ENCODE measurements at regions not wholly inside any gene's neighbourhood (a gene's known extent, or its start where the extent isn't known, plus 50 kb on each side); places are given as distances from the start of the nearest gene placed in this dataset.

DNA sequence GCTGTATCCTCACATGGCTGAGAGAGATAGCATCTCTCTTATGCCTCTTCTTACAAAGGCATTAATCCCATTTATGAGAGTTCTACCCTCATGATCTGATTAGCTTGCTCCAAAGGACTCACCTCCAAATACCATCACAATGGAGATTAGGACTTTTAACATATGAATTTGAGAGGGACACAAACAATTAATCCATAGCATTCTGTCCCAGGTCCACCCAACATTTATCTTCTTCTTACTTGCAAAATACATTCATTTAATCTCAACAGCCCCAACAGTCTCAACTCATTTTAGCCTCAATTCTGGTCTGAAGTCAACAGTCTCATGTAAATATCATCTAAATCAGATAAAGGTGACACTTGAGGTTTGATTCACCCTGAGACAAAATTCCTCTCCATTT is 555.4 kb downstream of the RAB28 start:
- Histone ChIP-seq H3K9me3 (no peaks in the 10 kb centered on the region), H3K4me1 (no peaks in the 10 kb centered on the region), H3K4me3 (no peak overlapping the region), H3K4me2 (no peak overlapping the region), H3K27ac (no peak overlapping the region)
- no peak for TF ChIP-seq HDAC2 (IDR thresholded peaks at IDR 0.05)
- TF ChIP-seq MAX (IDR thresholded peaks at IDR 0.05) = no peak
- no peak for TF ChIP-seq ZC3H11A (IDR thresholded peaks at IDR 0.05)
- ChIA-PET CTCF (no interaction called here), POLR2A (no interaction called here)
- no peak for FAIRE-seq
- ATAC-seq = no peak
- no peak for DNase-seq (ENCODE audit: low read depth in 1 of 2, low spot score in 1 of 2)

- FAIRE-seq (no peak), DNase-seq (ENCODE audit: low read depth in 1 of 2, low spot score in 1 of 2) (no peak), ATAC-seq (no peak)
- ChIA-PET POLR2A (no interaction called here), CTCF (no interaction called here)
- no peaks in the 10 kb centered on the region for H3K4me1 ChIP-seq
- no peak overlapping the region for H3K27ac ChIP-seq
- H3K4me2 ChIP-seq = no peak overlapping the region
- WGBS (ENCODE audit: missing lambda C conversion rate) = 2% methylated on average over 5 of the region's 5 CpGs
- H3K4me3 ChIP-seq = no peak overlapping the region
- no peaks in the 10 kb centered on the region for H3K9me3 ChIP-seq
- TF ChIP-seq JUN (IDR thresholded peaks at IDR 0.05) = no peak
- no peak for TF ChIP-seq EHF (CRISPR knock-in tag; IDR thresholded peaks at IDR 0.05)
- TF ChIP-seq, protein P1, sequence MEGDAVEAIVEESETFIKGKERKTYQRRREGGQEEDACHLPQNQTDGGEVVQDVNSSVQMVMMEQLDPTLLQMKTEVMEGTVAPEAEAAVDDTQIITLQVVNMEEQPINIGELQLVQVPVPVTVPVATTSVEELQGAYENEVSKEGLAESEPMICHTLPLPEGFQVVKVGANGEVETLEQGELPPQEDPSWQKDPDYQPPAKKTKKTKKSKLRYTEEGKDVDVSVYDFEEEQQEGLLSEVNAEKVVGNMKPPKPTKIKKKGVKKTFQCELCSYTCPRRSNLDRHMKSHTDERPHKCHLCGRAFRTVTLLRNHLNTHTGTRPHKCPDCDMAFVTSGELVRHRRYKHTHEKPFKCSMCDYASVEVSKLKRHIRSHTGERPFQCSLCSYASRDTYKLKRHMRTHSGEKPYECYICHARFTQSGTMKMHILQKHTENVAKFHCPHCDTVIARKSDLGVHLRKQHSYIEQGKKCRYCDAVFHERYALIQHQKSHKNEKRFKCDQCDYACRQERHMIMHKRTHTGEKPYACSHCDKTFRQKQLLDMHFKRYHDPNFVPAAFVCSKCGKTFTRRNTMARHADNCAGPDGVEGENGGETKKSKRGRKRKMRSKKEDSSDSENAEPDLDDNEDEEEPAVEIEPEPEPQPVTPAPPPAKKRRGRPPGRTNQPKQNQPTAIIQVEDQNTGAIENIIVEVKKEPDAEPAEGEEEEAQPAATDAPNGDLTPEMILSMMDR (IDR thresholded peaks at IDR 0.05) = no peak
- TF ChIP-seq ZNF302 (CRISPR knock-in tag; IDR thresholded peaks at IDR 0.05) = no peak
- TF ChIP-seq, protein P2, sequence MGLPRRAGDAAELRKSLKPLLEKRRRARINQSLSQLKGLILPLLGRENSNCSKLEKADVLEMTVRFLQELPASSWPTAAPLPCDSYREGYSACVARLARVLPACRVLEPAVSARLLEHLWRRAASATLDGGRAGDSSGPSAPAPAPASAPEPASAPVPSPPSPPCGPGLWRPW (IDR thresholded peaks at IDR 0.05) = no peak
- no peak for TF ChIP-seq ELK1 (IDR thresholded peaks at IDR 0.05; ENCODE audit: low read depth, low read length)
- no peak for TF ChIP-seq NFE2L2 (conservative IDR thresholded peaks at IDR 0.05; ENCODE audit: low read length)
- TF ChIP-seq, protein P3, sequence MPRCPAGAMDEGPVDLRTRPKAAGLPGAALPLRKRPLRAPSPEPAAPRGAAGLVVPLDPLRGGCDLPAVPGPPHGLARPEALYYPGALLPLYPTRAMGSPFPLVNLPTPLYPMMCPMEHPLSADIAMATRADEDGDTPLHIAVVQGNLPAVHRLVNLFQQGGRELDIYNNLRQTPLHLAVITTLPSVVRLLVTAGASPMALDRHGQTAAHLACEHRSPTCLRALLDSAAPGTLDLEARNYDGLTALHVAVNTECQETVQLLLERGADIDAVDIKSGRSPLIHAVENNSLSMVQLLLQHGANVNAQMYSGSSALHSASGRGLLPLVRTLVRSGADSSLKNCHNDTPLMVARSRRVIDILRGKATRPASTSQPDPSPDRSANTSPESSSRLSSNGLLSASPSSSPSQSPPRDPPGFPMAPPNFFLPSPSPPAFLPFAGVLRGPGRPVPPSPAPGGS (IDR thresholded peaks at IDR 0.05) = no peak
- no peak for TF ChIP-seq CBX8 (IDR thresholded peaks at IDR 0.05)
- TF ChIP-seq, protein P4, sequence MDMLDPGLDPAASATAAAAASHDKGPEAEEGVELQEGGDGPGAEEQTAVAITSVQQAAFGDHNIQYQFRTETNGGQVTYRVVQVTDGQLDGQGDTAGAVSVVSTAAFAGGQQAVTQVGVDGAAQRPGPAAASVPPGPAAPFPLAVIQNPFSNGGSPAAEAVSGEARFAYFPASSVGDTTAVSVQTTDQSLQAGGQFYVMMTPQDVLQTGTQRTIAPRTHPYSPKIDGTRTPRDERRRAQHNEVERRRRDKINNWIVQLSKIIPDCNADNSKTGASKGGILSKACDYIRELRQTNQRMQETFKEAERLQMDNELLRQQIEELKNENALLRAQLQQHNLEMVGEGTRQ (IDR thresholded peaks at IDR 0.05) = no peak
Measured at GRCh38 chr4:12926189-12927066, 557.7 kb downstream of the RAB28 start.

GRCh38 chr4:12924728-12925320 is 559.3 kb downstream of the RAB28 start:
- no peak for FAIRE-seq
- ChIA-PET CTCF (no interaction called here), POLR2A (no interaction called here)
- Histone ChIP-seq H3K27ac (no peak overlapping the region), H3K4me3 (no peak overlapping the region), H3K9me3 (no peaks in the 10 kb centered on the region), H3K4me2 (no peak overlapping the region), H3K4me1 (no peaks in the 10 kb centered on the region)
- no peak for DNase-seq (ENCODE audit: low read depth in 1 of 2, low spot score in 1 of 2)
- WGBS (ENCODE audit: missing lambda C conversion rate) = 0% methylated on average over 2 of the region's 2 CpGs
- no peak for ATAC-seq
- TF ChIP-seq POLR2AphosphoS2 (conservative IDR thresholded peaks at IDR 0.05; ENCODE audit: low read length) (no peak), NFE2L2 (conservative IDR thresholded peaks at IDR 0.05; ENCODE audit: low read length) (no peak), ZSCAN20 (CRISPR knock-in tag; IDR thresholded peaks at IDR 0.05) (no peak), RFX5 (IDR thresholded peaks at IDR 0.05) (no peak), SMC3 (IDR thresholded peaks at IDR 0.05) (no peak), ZNF302 (CRISPR knock-in tag; IDR thresholded peaks at IDR 0.05) (no peak), HOXA7 (CRISPR knock-in tag; IDR thresholded peaks at IDR 0.05) (no peak), ELK1 (IDR thresholded peaks at IDR 0.05; ENCODE audit: low read depth, low read length) (no peak), ESRRA (IDR thresholded peaks at IDR 0.05; ENCODE audit: borderline replicate concordance, low read length) (no peak), RAD21 (conservative IDR thresholded peaks at IDR 0.05 in 1 of 2, IDR thresholded peaks at IDR 0.05 in 1 of 2) (no peak), CHD4 (IDR thresholded peaks at IDR 0.05; ENCODE audit: borderline replicate concordance) (no peak), ZFP36 (IDR thresholded peaks at IDR 0.05; ENCODE audit: borderline replicate concordance, partially characterized antibody) (no peak)
- TF ChIP-seq, protein P2 (IDR thresholded peaks at IDR 0.05) = no peak
- TF ChIP-seq, protein P5, sequence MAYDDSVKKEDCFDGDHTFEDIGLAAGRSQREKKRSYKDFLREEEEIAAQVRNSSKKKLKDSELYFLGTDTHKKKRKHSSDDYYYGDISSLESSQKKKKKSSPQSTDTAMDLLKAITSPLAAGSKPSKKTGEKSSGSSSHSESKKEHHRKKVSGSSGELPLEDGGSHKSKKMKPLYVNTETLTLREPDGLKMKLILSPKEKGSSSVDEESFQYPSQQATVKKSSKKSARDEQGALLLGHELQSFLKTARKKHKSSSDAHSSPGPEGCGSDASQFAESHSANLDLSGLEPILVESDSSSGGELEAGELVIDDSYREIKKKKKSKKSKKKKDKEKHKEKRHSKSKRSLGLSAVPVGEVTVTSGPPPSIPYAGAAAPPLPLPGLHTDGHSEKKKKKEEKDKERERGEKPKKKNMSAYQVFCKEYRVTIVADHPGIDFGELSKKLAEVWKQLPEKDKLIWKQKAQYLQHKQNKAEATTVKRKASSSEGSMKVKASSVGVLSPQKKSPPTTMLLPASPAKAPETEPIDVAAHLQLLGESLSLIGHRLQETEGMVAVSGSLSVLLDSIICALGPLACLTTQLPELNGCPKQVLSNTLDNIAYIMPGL (CRISPR knock-in tag; IDR thresholded peaks at IDR 0.05; ENCODE audit: borderline replicate concordance) = no peak
